ENCODE measurements at regions not wholly inside any gene's neighbourhood (a gene's known extent, or its start where the extent isn't known, plus 50 kb on each side); places are given as distances from the start of the nearest gene placed in this dataset.
A peak's percentile ranks its signal among the peaks of the same experiment; 100 is the strongest.

DNA sequence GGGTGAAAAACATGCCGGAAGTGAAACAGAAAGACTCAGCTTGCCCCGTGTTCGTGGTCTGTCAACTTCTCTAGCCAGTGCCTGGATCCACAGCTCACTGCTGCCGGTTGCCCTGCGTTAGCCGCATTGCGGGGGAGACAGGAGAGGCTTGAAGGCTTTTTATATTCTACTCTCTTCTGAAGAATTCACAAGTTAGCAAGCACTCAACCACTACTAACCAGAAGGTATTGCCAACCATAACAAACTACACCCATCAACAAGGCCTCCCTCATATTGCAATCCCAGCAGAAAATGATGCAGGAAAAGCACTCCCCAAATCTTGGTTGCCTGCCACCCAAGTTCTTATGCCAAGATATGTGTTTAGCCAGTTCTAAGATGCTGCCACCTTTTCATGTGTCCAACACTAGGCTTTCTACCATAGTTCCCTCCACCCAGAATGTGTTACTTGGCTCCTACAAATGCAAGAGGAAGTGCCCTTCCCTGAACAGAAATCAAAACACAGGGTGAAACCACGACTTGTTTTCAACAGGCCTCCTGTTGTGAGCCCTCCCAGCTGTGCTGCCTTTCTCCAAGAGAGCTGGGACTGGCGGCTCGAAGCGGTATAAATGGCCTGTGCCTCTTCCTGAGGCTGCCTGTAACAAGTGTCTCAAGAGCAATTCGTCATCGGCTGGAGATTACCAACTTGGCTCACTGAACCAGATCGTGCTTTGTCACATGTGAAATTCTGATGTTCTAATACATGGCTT lies 129.0 kb downstream of the SNX18 start:
- Histone ChIP-seq H3K9me3 (ENCODE audit: control insufficient read depth, low read depth, low read length) (peaks cover 4% of the 10 kb centered on the region), H3K36me3 (ENCODE audit: control insufficient read depth, insufficient read depth, low read length) (no peaks in the 10 kb centered on the region), H3K27me3 (ENCODE audit: control insufficient read depth, insufficient read depth, low read length) (no peaks in the 10 kb centered on the region), H3K4me3 (ENCODE audit: low read length) (no peak overlapping the region), H3K27ac (ENCODE audit: low read length) (peak overlapping the region; percentile 15), H3K4me1 (ENCODE audit: control insufficient read depth, insufficient read depth, low read length) (no peaks in the 10 kb centered on the region)
- DNase-seq = peak in 1 of 2 donors; percentile 9
- WGBS (ENCODE audit: insufficient coverage, low lambda C conversion rate) = no CpG with 5 or more reads among the region's 14 CpGs

DNA sequence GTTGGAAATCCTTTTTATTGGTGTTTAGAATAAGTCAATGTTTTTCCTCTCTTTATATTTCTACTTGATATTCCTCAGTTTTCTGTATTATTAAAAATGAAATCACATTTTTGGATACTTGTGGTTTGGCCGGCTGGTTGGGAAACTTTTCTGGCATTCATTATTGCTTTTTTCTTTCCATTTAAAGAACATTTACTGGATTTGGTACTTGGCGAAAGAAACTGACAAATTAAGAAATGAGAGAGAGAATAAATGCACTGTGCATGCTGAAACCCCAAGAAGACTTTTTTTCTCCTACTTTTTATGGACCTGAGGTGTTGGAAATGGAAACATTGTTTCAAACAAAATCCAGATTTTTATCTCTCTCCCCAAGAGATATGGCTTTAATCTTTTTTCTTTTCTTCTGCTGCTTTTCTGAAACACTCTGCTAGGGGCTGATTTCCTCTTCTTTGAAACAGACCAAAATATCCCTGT lies 128.4 kb downstream of the SNX18 start:
- peaks cover 4% of the 10 kb centered on the region for H3K9me3 ChIP-seq (ENCODE audit: control insufficient read depth, low read depth, low read length)
- H3K4me1 ChIP-seq (ENCODE audit: control insufficient read depth, insufficient read depth, low read length) = no peaks in the 10 kb centered on the region
- DNase-seq = no peak
- no peaks in the 10 kb centered on the region for H3K36me3 ChIP-seq (ENCODE audit: control insufficient read depth, insufficient read depth, low read length)
- no peak overlapping the region for H3K27ac ChIP-seq (ENCODE audit: low read length)
- H3K27me3 ChIP-seq (ENCODE audit: control insufficient read depth, insufficient read depth, low read length) = no peaks in the 10 kb centered on the region
- no peak overlapping the region for H3K4me3 ChIP-seq (ENCODE audit: low read length)
- WGBS (ENCODE audit: insufficient coverage, low lambda C conversion rate) = 93% methylated on average over 2 of the region's 2 CpGs

DNA sequence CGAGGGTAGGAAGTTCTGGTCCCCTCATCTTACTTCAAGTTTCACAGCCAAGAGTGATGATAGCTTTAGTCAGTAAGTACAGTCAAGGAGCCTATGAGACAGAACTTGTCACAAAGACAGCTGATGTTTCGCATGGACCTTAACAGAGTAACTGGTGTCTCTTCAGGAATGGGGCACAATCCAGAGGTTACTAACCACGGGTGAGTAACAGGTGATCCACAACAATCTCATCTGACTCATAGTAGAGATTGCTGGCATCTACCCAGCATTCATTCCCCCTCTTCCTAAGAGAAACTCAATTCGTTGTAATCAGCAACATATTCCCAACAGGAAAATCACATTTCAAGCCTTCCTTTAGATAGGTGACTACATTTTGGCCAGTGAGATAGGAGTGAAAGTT lies 126.7 kb downstream of the SNX18 start:
- Histone ChIP-seq H3K4me3 (ENCODE audit: low read length) (no peak overlapping the region), H3K4me1 (ENCODE audit: control insufficient read depth, insufficient read depth, low read length) (no peaks in the 10 kb centered on the region), H3K36me3 (ENCODE audit: control insufficient read depth, insufficient read depth, low read length) (no peaks in the 10 kb centered on the region), H3K9me3 (ENCODE audit: control insufficient read depth, low read depth, low read length) (peaks cover 4% of the 10 kb centered on the region), H3K27me3 (ENCODE audit: control insufficient read depth, insufficient read depth, low read length) (no peaks in the 10 kb centered on the region), H3K27ac (ENCODE audit: low read length) (no peak overlapping the region)
- WGBS (ENCODE audit: insufficient coverage, low lambda C conversion rate) = no CpG with 5 or more reads among the region's 4 CpGs
- no peak for DNase-seq

DNA sequence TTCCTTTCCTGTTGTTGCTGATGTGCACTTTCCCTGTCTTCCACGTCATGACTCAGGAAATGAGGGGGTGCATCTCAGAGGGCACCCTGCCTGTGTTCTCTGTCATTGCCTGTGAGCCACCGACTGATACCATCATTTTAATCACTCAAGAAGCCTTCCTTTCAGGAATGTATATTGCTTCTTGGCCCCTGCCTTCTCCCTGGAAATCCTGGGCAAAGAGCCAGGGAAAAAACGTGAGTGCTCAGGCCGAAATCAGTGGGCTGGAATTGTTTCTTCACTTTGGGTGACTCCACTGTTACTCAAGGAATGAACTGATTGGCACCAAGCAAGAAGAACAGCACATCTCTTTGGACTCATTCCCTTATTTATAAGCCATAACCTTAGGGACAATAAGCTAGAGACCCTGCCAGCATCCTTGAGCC lies 126.1 kb downstream of the SNX18 start:
- no peak overlapping the region for H3K4me3 ChIP-seq (ENCODE audit: low read length)
- DNase-seq = no peak

DNA sequence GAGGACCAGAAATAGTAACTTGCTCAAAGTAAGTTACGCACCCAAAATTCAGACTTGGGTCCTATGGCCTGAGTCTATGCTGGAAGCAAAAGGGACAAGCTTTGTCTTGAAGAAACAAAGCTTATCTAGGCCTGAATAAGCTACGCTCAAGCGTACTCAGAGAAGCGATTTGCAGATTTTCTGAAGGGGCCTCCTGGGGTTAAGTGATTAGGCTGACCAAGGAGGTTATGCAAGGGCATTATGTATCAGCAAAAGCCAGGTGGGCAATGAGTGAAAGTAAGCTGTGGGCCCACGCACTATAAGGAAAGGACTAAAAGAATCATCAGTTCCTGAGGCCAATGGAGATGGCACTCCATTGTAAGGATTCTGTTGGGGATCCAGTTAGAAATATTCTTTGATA lies 122.1 kb downstream of the SNX18 start:
- DNase-seq = no peak
- Histone ChIP-seq H3K27me3 (ENCODE audit: control insufficient read depth, insufficient read depth, low read length) (no peaks in the 10 kb centered on the region), H3K4me1 (ENCODE audit: control insufficient read depth, insufficient read depth, low read length) (no peaks in the 10 kb centered on the region), H3K27ac (ENCODE audit: low read length) (no peak overlapping the region), H3K36me3 (ENCODE audit: control insufficient read depth, insufficient read depth, low read length) (no peaks in the 10 kb centered on the region), H3K4me3 (ENCODE audit: low read length) (no peak overlapping the region), H3K9me3 (ENCODE audit: control insufficient read depth, low read depth, low read length) (no peaks in the 10 kb centered on the region)
- WGBS (ENCODE audit: insufficient coverage, low lambda C conversion rate) = no CpG with 5 or more reads among the region's 5 CpGs

More for the DNA sequence above, 126.1 kb downstream of the SNX18 start:
- no peaks in the 10 kb centered on the region for H3K4me1 ChIP-seq (ENCODE audit: control insufficient read depth, insufficient read depth, low read length)
- no peak overlapping the region for H3K27ac ChIP-seq (ENCODE audit: low read length)
- WGBS (ENCODE audit: insufficient coverage, low lambda C conversion rate) = no CpG with 5 or more reads among the region's 4 CpGs
- H3K27me3 ChIP-seq (ENCODE audit: control insufficient read depth, insufficient read depth, low read length) = no peaks in the 10 kb centered on the region
- no peaks in the 10 kb centered on the region for H3K36me3 ChIP-seq (ENCODE audit: control insufficient read depth, insufficient read depth, low read length)
- peaks cover under 1% of the 10 kb centered on the region for H3K9me3 ChIP-seq (ENCODE audit: control insufficient read depth, low read depth, low read length)

DNA sequence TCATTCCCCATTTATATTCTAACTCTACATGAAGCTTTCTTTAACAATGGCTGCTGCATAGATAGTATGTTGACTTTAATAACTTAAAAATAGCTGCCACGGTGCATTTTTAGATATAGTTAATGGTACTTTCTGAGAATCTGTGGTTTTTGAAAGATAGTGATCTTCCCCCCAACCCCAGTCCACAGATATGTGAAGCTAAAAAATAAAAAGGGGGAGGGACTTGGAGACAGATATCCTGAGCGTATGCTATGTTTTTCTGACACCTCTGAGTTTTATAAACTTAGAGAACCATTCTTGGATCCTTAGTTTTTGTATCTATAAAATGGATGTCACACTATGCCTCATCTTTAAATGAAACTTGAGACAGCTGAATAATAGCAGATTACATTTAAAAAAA lies 120.5 kb downstream of the SNX18 start:
- no peak for DNase-seq
- no peak overlapping the region for H3K27ac ChIP-seq (ENCODE audit: low read length)
- H3K4me1 ChIP-seq (ENCODE audit: control insufficient read depth, insufficient read depth, low read length) = no peaks in the 10 kb centered on the region
- no peaks in the 10 kb centered on the region for H3K27me3 ChIP-seq (ENCODE audit: control insufficient read depth, insufficient read depth, low read length)
- no CpG with 5 or more reads among the region's 2 CpGs for WGBS (ENCODE audit: insufficient coverage, low lambda C conversion rate)
- H3K4me3 ChIP-seq (ENCODE audit: low read length) = no peak overlapping the region
- H3K9me3 ChIP-seq (ENCODE audit: control insufficient read depth, low read depth, low read length) = no peaks in the 10 kb centered on the region
- H3K36me3 ChIP-seq (ENCODE audit: control insufficient read depth, insufficient read depth, low read length) = no peaks in the 10 kb centered on the region

DNA sequence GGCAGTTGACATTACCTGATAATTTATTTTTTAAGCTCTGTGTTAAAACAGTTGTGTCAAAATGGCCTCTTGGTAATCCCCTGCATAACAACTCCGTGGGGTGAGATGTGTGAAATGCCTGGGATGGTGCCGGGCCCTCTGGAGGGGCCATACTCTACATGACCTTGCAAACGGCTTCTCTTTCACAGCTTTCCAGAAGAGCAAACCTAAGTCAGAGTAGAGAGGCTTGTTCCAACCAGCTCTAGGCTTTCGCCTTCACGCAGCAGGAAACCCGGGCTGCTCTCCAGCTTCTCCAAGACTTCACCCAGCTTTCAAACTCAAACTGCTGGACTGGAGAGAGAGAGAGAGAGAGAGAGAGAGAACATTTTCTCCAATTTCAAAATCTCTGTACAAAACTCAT lies 120.1 kb downstream of the SNX18 start:
- DNase-seq = no peak
- no peak overlapping the region for H3K27ac ChIP-seq (ENCODE audit: low read length)
- no CpG with 5 or more reads among the region's 6 CpGs for WGBS (ENCODE audit: insufficient coverage, low lambda C conversion rate)
- H3K4me1 ChIP-seq (ENCODE audit: control insufficient read depth, insufficient read depth, low read length) = no peaks in the 10 kb centered on the region
- no peaks in the 10 kb centered on the region for H3K36me3 ChIP-seq (ENCODE audit: control insufficient read depth, insufficient read depth, low read length)
- no peaks in the 10 kb centered on the region for H3K9me3 ChIP-seq (ENCODE audit: control insufficient read depth, low read depth, low read length)
- no peaks in the 10 kb centered on the region for H3K27me3 ChIP-seq (ENCODE audit: control insufficient read depth, insufficient read depth, low read length)
- no peak overlapping the region for H3K4me3 ChIP-seq (ENCODE audit: low read length)

DNA sequence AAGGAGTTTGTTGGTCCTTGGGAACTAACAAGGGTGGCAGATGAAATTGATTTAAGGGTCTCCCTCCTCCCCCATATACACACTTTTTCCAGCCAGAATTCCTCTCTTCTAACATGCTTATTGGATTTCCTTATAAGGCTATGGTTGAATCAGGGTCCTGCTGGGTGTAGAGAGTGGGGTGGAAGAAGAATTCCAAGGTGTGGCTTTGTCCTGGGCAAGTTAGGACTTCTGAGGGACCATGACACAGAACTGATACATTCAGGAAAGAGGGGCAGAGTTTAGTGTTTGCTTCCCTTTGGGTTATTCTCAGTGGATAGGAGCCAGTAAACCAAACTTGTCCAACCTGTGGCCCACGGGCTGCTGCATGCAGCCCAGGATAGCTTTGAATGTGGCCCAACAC lies 116.5 kb downstream of the SNX18 start:
- WGBS (ENCODE audit: insufficient coverage, low lambda C conversion rate) = no CpG with 5 or more reads among the region's 1 CpG
- H3K4me1 ChIP-seq (ENCODE audit: control insufficient read depth, insufficient read depth, low read length) = no peaks in the 10 kb centered on the region
- DNase-seq = no peak
- H3K36me3 ChIP-seq (ENCODE audit: control insufficient read depth, insufficient read depth, low read length) = no peaks in the 10 kb centered on the region
- no peaks in the 10 kb centered on the region for H3K9me3 ChIP-seq (ENCODE audit: control insufficient read depth, low read depth, low read length)
- H3K27ac ChIP-seq (ENCODE audit: low read length) = no peak overlapping the region
- H3K27me3 ChIP-seq (ENCODE audit: control insufficient read depth, insufficient read depth, low read length) = no peaks in the 10 kb centered on the region
- no peak overlapping the region for H3K4me3 ChIP-seq (ENCODE audit: low read length)

DNA sequence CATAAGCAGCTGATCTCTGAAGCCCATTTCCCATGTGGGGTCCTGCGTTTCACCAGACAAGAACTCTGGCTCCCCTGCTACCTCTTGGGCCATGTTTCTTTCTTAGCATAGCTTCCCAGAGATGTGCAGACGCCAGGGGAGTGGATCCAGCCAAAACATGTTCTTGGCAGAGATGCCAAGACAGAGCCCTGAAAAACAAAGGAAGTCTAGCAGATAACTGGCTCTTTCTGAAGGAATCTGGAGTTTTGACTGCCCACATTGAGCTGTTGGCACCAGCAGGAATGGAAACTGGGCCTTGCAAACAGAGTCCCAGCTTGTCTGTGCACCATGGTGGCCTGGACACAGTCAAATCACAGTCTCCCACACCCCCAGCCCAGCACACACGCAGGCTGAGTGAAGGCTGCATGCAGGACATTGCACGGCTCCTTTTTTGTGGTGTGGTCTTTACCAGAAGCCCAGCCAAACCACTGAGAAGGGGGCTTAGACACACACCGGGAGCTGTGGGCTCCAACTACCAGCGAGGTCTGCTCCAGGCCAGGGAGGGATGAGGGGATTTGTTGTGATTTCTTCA lies 114.7 kb downstream of the SNX18 start:
- Histone ChIP-seq H3K27ac (ENCODE audit: low read length) (no peak overlapping the region), H3K4me1 (ENCODE audit: control insufficient read depth, insufficient read depth, low read length) (peaks cover 16% of the 10 kb centered on the region), H3K4me3 (ENCODE audit: low read length) (no peak overlapping the region), H3K9me3 (ENCODE audit: control insufficient read depth, low read depth, low read length) (no peaks in the 10 kb centered on the region), H3K27me3 (ENCODE audit: control insufficient read depth, insufficient read depth, low read length) (no peaks in the 10 kb centered on the region), H3K36me3 (ENCODE audit: control insufficient read depth, insufficient read depth, low read length) (no peaks in the 10 kb centered on the region)
- DNase-seq = no peak
- WGBS (ENCODE audit: insufficient coverage, low lambda C conversion rate) = no CpG with 5 or more reads among the region's 6 CpGs

DNA sequence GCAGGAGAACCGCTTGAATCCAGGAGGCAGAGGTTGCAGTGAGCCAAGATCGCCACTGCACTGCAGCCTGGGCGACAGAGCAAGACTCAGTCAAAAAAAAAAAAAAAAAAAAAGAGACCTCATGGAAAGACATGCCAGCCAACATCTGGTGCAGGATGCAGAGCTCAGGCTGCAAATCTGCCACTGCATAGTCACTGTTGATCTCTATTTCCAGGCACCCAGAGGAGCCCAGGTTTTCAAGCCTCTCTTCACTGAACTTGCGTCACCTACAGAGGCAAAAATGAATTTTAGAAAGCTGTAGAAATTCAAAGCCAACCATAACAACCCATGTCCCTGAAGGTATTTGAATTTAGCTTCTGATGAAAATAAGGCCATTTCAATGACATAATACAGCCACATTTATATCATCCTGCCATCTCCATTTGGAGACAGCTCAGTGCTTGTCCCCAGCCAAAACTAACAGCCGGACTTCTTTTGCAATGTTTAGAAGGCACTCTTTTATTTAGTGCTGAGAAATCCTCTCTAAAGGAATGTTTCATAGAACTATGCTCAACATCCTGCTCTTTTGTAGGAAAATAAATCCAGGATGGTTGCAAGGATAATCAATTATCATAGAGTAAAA lies 113.3 kb downstream of the SNX18 start:
- no peak overlapping the region for H3K4me3 ChIP-seq (ENCODE audit: low read length)
- no peaks in the 10 kb centered on the region for H3K27me3 ChIP-seq (ENCODE audit: control insufficient read depth, insufficient read depth, low read length)
- peaks cover 23% of the 10 kb centered on the region for H3K4me1 ChIP-seq (ENCODE audit: control insufficient read depth, insufficient read depth, low read length)
- no peaks in the 10 kb centered on the region for H3K36me3 ChIP-seq (ENCODE audit: control insufficient read depth, insufficient read depth, low read length)
- no peak for DNase-seq
- WGBS (ENCODE audit: insufficient coverage, low lambda C conversion rate) = no CpG with 5 or more reads among the region's 5 CpGs
- H3K27ac ChIP-seq (ENCODE audit: low read length) = no peak overlapping the region
- no peaks in the 10 kb centered on the region for H3K9me3 ChIP-seq (ENCODE audit: control insufficient read depth, low read depth, low read length)

Data from large intestine (tissue), 3 donors.